H1 (cell line): ENCODE measurements at regions not wholly inside any gene's neighbourhood (a gene's known extent, or its start where the extent isn't known, plus 50 kb on each side); places are given as distances from the start of the nearest gene placed in this dataset.

Source experiments
- CTCF ChIA-PET: fragments of 300-600 bp; sonication (Branson Sonifier 250); formaldehyde crosslinking; loops from one replicate; lab custom pipeline; 2021; ENCODE audit not compliant: partially characterized antibody; lab: Charles Lee
- POLR2A ChIA-PET: fragments of 300-600 bp; sonication (Branson Sonifier 250); formaldehyde crosslinking; loops from one replicate; lab custom pipeline; 2021; ENCODE audit warnings: inconsistent platforms; ENCODE audit not compliant: partially characterized antibody; lab: Charles Lee
- DNase-seq, 2 experiments: peaks; one replicate each; pipeline versions ENCODE4 v3.0.0 to v3.0.0-alpha.2; 2010 to 2022; ENCODE audit warnings: low spot score in 2 of 2, low read depth in 1 of 2, mixed read lengths in 1 of 2
- FAIRE-seq: peaks from 2 replicates; lab custom pipeline; 2011; peaks lifted over from hg19 to GRCh38; lab: Jason Lieb, UNC
- H2AFZ ChIP-seq: 2 replicates; pipeline ENCODE4 v1.8.1; 2012; ENCODE audit warnings: low read length, inconsistent platforms
- H2AK5ac ChIP-seq: 2 replicates; pipeline ENCODE4 v1.6.1; 2013; ENCODE audit warnings: low read depth, low read length
- H2BK120ac ChIP-seq: replicated peaks from 2 replicates; pipeline ENCODE3; 2013; ENCODE audit warnings: low read depth, low read length, inconsistent platforms
- H2BK12ac ChIP-seq: 2 replicates; pipeline ENCODE4 v1.6.1; 2013; ENCODE audit warnings: low read depth, low read length
- H2BK15ac ChIP-seq: 2 replicates; pipeline ENCODE4 v1.6.1; 2013; ENCODE audit warnings: low read length
- H2BK20ac ChIP-seq: 2 replicates; pipeline ENCODE4 v1.6.1; 2013; ENCODE audit warnings: low read length
- H2BK5ac ChIP-seq: 2 replicates; pipeline ENCODE4 v1.6.1; 2013; ENCODE audit warnings: low read depth, low read length
- H3K14ac ChIP-seq: 2 replicates; pipeline ENCODE4 v1.6.1; 2013; ENCODE audit warnings: inconsistent platforms; ENCODE audit not compliant: insufficient read length
- H3K18ac ChIP-seq: 2 replicates; pipeline ENCODE4 v1.6.1; 2013; ENCODE audit warnings: low read length; ENCODE audit errors: extremely low read depth
- H3K23ac ChIP-seq: 2 replicates; pipeline ENCODE4 v1.6.1; 2013; ENCODE audit warnings: inconsistent platforms; ENCODE audit not compliant: insufficient read length
- H3K23me2 ChIP-seq: 2 replicates; pipeline ENCODE4 v1.6.1; 2013; ENCODE audit warnings: low read depth, low read length
- H3K27ac ChIP-seq: 2 replicates; pipeline ENCODE4 v1.6.1; 2011; ENCODE audit warnings: low read depth, low read length, inconsistent platforms
- H3K27me3 ChIP-seq, 4 experiments: replicated peaks in 1 of 4; 1 replicate in 1 of 4; 2 replicates in 3 of 4; pipeline versions ENCODE4 v1.6.1 to v1.8.1; 2011 to 2013; ENCODE audit warnings: low read length in 3 of 4, mild to moderate bottlenecking in 3 of 4, inconsistent platforms in 2 of 4, mixed read lengths in 2 of 4, moderate library complexity in 1 of 4; ENCODE audit not compliant: control insufficient read depth in 3 of 4, insufficient read depth in 3 of 4; ENCODE audit errors: extremely low read depth in 1 of 4
- H3K36me3 ChIP-seq, 4 experiments: 2 replicates each; pipeline versions ENCODE4 v1.6.1 to v1.8.1; 2011 to 2013; ENCODE audit warnings: mild to moderate bottlenecking in 4 of 4, low read length in 3 of 4, moderate library complexity in 2 of 4, control low read depth in 1 of 4, inconsistent platforms in 1 of 4; ENCODE audit not compliant: insufficient read depth in 4 of 4, control insufficient read depth in 2 of 4
- H3K4ac ChIP-seq: replicated peaks from 2 replicates; pipeline ENCODE3; 2013; ENCODE audit warnings: low read length, low read depth, mixed read lengths, inconsistent platforms; ENCODE audit not compliant: insufficient read length
- H3K4me1 ChIP-seq, 4 experiments: replicated peaks in 1 of 4; 1 replicate in 1 of 4; 2 replicates in 3 of 4; pipeline versions ENCODE4 v1.6.1 to v1.8.1; 2011 to 2013; ENCODE audit warnings: low read length in 3 of 4, inconsistent platforms in 2 of 4, mixed read lengths in 1 of 4; ENCODE audit not compliant: insufficient read depth in 4 of 4, control insufficient read depth in 3 of 4
- H3K4me2 ChIP-seq, 2 experiments: 2 replicates each; pipeline versions ENCODE4 v1.6.1 to v1.8.1; 2011 to 2013; ENCODE audit warnings: low read depth in 2 of 2, low read length in 2 of 2, control low read depth in 1 of 2, inconsistent platforms in 1 of 2, mild to moderate bottlenecking in 1 of 2; ENCODE audit not compliant: insufficient read depth in 1 of 2
- H3K4me3 ChIP-seq, 4 experiments: fragments of 200-600, 300-600 bp in 1 of 4; sonication (generic), shearing (Covaris generic), sonication (Bioruptor Twin) in 1 of 4; 2 replicates each; pipeline versions ENCODE4 v1.5.1 to v1.8.1; 2011 to 2016; ENCODE audit warnings: low read length in 4 of 4, low read depth in 3 of 4, control low read depth in 2 of 4, inconsistent platforms in 2 of 4, mild to moderate bottlenecking in 2 of 4, mixed read lengths in 1 of 4, moderate library complexity in 1 of 4; ENCODE audit not compliant: insufficient read depth in 2 of 4; ENCODE audit errors: extremely low read depth in 1 of 4
- H3K56ac ChIP-seq: replicated peaks from 2 replicates; pipeline ENCODE3; 2013; ENCODE audit warnings: low read depth, mild to moderate bottlenecking, mixed read lengths, low read length, inconsistent platforms; ENCODE audit not compliant: insufficient read length
- H3K79me1 ChIP-seq: 2 replicates; pipeline ENCODE4 v1.6.1; 2013; ENCODE audit warnings: low read depth, low read length, control low read depth
- H3K79me2 ChIP-seq, 2 experiments: 2 replicates each; pipeline versions ENCODE4 v1.6.1 to v1.8.1; 2012 to 2013; ENCODE audit warnings: low read length in 2 of 2, mild to moderate bottlenecking in 2 of 2, inconsistent platforms in 1 of 2; ENCODE audit not compliant: insufficient read depth in 2 of 2, control insufficient read depth in 1 of 2
- H3K9ac ChIP-seq, 4 experiments: replicated peaks in 1 of 4; 1 replicate in 1 of 4; 2 replicates in 3 of 4; pipeline versions ENCODE4 v1.6.1 to v1.8.1; 2011 to 2013; ENCODE audit warnings: low read depth in 3 of 4, low read length in 3 of 4, control low read depth in 2 of 4, mild to moderate bottlenecking in 2 of 4, moderate library complexity in 2 of 4, inconsistent platforms in 1 of 4; ENCODE audit errors: extremely low read depth in 1 of 4
- H3K9me3 ChIP-seq, 2 experiments: 2 replicates each; pipeline versions ENCODE4 v1.6.1 to v1.8.1; 2012 to 2013; ENCODE audit warnings: mild to moderate bottlenecking in 2 of 2, moderate library complexity in 2 of 2, control low read depth in 1 of 2, inconsistent platforms in 1 of 2, low read depth in 1 of 2, low read length in 1 of 2, mixed read lengths in 1 of 2; ENCODE audit not compliant: insufficient read depth in 2 of 2
- H4K20me1 ChIP-seq, 2 experiments: replicated peaks in 1 of 2; 2 replicates each; pipeline versions ENCODE3 to v1.8.1; 2011 to 2013; ENCODE audit warnings: inconsistent platforms in 2 of 2, low read length in 2 of 2, mild to moderate bottlenecking in 1 of 2; ENCODE audit not compliant: insufficient read depth in 2 of 2, control insufficient read depth in 1 of 2
- H4K5ac ChIP-seq: 2 replicates; pipeline ENCODE4 v1.6.1; 2013; ENCODE audit warnings: low read length, low read depth, mixed read lengths, inconsistent platforms; ENCODE audit not compliant: insufficient read length
- H4K8ac ChIP-seq: 2 replicates; pipeline ENCODE4 v1.8.0; 2013; ENCODE audit warnings: mild to moderate bottlenecking, moderate library complexity, low read length, inconsistent platforms; ENCODE audit not compliant: insufficient read depth; ENCODE audit errors: extremely low read depth
- H4K91ac ChIP-seq: replicated peaks from 2 replicates; pipeline ENCODE3; 2013; ENCODE audit warnings: low read length, mixed read lengths, inconsistent platforms; ENCODE audit not compliant: insufficient read length
- ASH2L ChIP-seq: fragments of 200-600, 300-600 bp; sonication (generic); IDR thresholded peaks from one replicate; pipeline ENCODE4 v1.7.1; 2017; ENCODE audit warnings: low read length
- BACH1 ChIP-seq: IDR thresholded peaks from 2 replicates; pipeline ENCODE4 v1.6.1; 2012; ENCODE audit warnings: low read length, improper control_type of control experiment
- CTBP2 ChIP-seq: IDR thresholded peaks from 2 replicates; pipeline ENCODE4 v1.7.0; 2011; ENCODE audit warnings: borderline replicate concordance, mild to moderate bottlenecking, moderate library complexity, mixed read lengths, low read length; ENCODE audit not compliant: insufficient read depth, insufficient read length
- HDAC2 ChIP-seq, 2 experiments: fragments of 300-600 bp in 1 of 2; sonication (generic) in 1 of 2; IDR thresholded peaks; 2 replicates each; pipeline ENCODE4 v1.6.1; 2011 to 2012; ENCODE audit warnings: low read depth in 2 of 2, low read length in 2 of 2, mild to moderate bottlenecking in 2 of 2, moderate library complexity in 2 of 2, borderline replicate concordance in 1 of 2, inconsistent platforms in 1 of 2
- HDAC6 ChIP-seq: IDR thresholded peaks from one replicate; pipeline ENCODE4 v1.7.1; 2012; ENCODE audit warnings: low read depth, mild to moderate bottlenecking, inconsistent platforms, low read length, moderate library complexity
- KDM4A ChIP-seq: IDR thresholded peaks from one replicate; pipeline ENCODE4 v1.7.1; 2012; ENCODE audit warnings: low read depth, mild to moderate bottlenecking, moderate library complexity, low read length, inconsistent platforms; ENCODE audit not compliant: severe bottlenecking
- PHF8 ChIP-seq: fragments of 200-600 bp; sonication (generic); conservative IDR thresholded peaks from 2 replicates; pipeline ENCODE4 v1.7.1; 2012; ENCODE audit warnings: low read depth, mild to moderate bottlenecking, inconsistent platforms, low read length, moderate library complexity
- RAD21 ChIP-seq, 2 experiments: IDR thresholded peaks in 1 of 2; conservative IDR thresholded peaks in 1 of 2; 2 replicates each; pipeline ENCODE4 v1.6.1; 2011; ENCODE audit warnings: low read depth in 2 of 2, low read length in 2 of 2, improper control_type of control experiment in 1 of 2, inconsistent platforms in 1 of 2, mild to moderate bottlenecking in 1 of 2, moderate library complexity in 1 of 2
- RBBP5 ChIP-seq: IDR thresholded peaks from 2 replicates; pipeline ENCODE4 v1.7.1; 2012; ENCODE audit warnings: low read depth, mild to moderate bottlenecking, inconsistent platforms, low read length, moderate library complexity, borderline replicate concordance
- RXRA ChIP-seq: IDR thresholded peaks from 2 replicates; pipeline ENCODE4 v1.6.1; 2011; ENCODE audit warnings: low read depth, mild to moderate bottlenecking, low read length, moderate library complexity; ENCODE audit not compliant: insufficient read depth
- TAF7 ChIP-seq: optimal IDR thresholded peaks from 2 replicates; pipeline ENCODE3; 2011; ENCODE audit warnings: low read depth, mild to moderate bottlenecking, inconsistent platforms, low read length, moderate library complexity, borderline replicate concordance
- WGBS, 2 experiments: shearing (Covaris generic) in 1 of 2; methylation state at CpG; one replicate each; pipeline versions ENCODE4 v1.1.6 to v1.1.7; 2013 to 2015; ENCODE audit warnings: low lambda C conversion rate in 2 of 2, mixed read lengths in 2 of 2, inconsistent platforms in 1 of 2, low coverage in 1 of 2, missing lambda C conversion rate in 1 of 2; ENCODE audit not compliant: insufficient replicate concordance in 2 of 2, insufficient coverage in 1 of 2, insufficient read length in 1 of 2; ENCODE audit errors: extremely low coverage in 1 of 2, missing lambda C conversion rate in 1 of 2; 5-methylcytosine and 5-hydroxymethylcytosine counted together
- TF ChIP-seq, protein P1 (sequence below): IDR thresholded peaks from 2 replicates; pipeline ENCODE4 v1.6.1; 2012; ENCODE audit warnings: low read length, inconsistent platforms

DNA sequence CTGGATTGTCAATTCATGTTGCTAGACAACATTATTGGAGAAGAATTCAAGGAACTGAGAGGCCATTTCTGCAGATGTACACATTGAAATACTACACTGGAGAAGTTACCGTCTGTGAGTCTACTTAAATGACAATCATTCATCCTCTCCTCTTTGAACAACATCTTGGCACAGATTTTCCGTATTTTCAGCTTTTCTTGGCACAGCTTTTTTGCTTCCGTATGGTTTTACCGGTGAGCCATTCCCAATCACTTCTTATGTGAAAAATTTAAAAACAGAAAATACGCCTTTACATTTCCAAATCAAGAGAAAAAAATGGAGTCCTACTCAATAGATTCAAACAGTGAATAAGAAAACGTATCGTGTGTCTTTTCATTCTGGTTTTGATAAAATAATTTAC, 1493.7 kb downstream of the AMY1C start:
- no peak overlapping the region for H2AFZ ChIP-seq
- H3K9ac ChIP-seq, result no peak overlapping the region
- H2BK20ac ChIP-seq, result no peak overlapping the region
- H3K79me2 ChIP-seq, result no peaks in the 10 kb centered on the region
- H3K79me1 ChIP-seq, result no peaks in the 10 kb centered on the region
- no peaks in the 10 kb centered on the region for H3K9me3 ChIP-seq
- H3K36me3 ChIP-seq, result no peaks in the 10 kb centered on the region
- FAIRE-seq, result no peak
- no peak overlapping the region for H2BK5ac ChIP-seq
- no peak overlapping the region for H3K4me2 ChIP-seq
- H4K5ac ChIP-seq, result no peak overlapping the region
- no peaks in the 10 kb centered on the region for H3K27me3 ChIP-seq
- H3K14ac ChIP-seq, result no peak overlapping the region
- WGBS, 2 experiments, result 94% methylated on average over 7 of the region's 7 CpGs; no CpG with 5 or more reads in 1 of the 2 experiments
- DNase-seq, result no peak
- H4K91ac ChIP-seq, result no peak overlapping the region
- H3K23me2 ChIP-seq, result no peaks in the 10 kb centered on the region
- no peaks in the 10 kb centered on the region for H3K4me1 ChIP-seq
- no peak overlapping the region for H3K23ac ChIP-seq
- H3K27ac ChIP-seq, result no peak overlapping the region
- H4K8ac ChIP-seq, result no peak overlapping the region
- ChIA-PET CTCF (interaction anchor here (0.5 kb wide), 1 partner anchor 116 kb away, joined by 3 read pairs; no protein-coding TSS in a partner anchor), POLR2A (no interaction called here)
- H2AK5ac ChIP-seq, result no peak overlapping the region
- H2BK15ac ChIP-seq, result no peak overlapping the region
- no peak overlapping the region for H3K18ac ChIP-seq
- H3K56ac ChIP-seq, result no peak overlapping the region
- H3K4me3 ChIP-seq, result no peak overlapping the region
- no peaks in the 10 kb centered on the region for H4K20me1 ChIP-seq
- H2BK120ac ChIP-seq, result no peak overlapping the region
- H3K4ac ChIP-seq, result no peak overlapping the region
- no peak overlapping the region for H2BK12ac ChIP-seq
- TF ChIP-seq HDAC2 (IDR thresholded peaks at IDR 0.05; ENCODE audit: borderline replicate concordance in 1 of 2, low read depth in 2 of 2, low read length in 2 of 2) (no peak), PHF8 (no peak), BACH1 (no peak), HDAC6 (no peak), KDM4A (no peak), TAF7 (no peak), ASH2L (no peak), CTBP2 (no peak), RAD21 (IDR thresholded peaks at IDR 0.05 in 1 of 2, conservative IDR thresholded peaks at IDR 0.05 in 1 of 2; ENCODE audit: low read depth in 2 of 2, low read length in 2 of 2) (no peak), RXRA (no peak), RBBP5 (no peak)
- TF ChIP-seq, protein P1, sequence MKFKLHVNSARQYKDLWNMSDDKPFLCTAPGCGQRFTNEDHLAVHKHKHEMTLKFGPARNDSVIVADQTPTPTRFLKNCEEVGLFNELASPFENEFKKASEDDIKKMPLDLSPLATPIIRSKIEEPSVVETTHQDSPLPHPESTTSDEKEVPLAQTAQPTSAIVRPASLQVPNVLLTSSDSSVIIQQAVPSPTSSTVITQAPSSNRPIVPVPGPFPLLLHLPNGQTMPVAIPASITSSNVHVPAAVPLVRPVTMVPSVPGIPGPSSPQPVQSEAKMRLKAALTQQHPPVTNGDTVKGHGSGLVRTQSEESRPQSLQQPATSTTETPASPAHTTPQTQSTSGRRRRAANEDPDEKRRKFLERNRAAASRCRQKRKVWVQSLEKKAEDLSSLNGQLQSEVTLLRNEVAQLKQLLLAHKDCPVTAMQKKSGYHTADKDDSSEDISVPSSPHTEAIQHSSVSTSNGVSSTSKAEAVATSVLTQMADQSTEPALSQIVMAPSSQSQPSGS, result no peak
